NB4 (cell line): ENCODE measurements at regions not wholly inside any gene's neighbourhood (a gene's known extent, or its start where the extent isn't known, plus 50 kb on each side); places are given as distances from the start of the nearest gene placed in this dataset.

Source experiments
- DNase-seq: peaks from one replicate; pipeline ENCODE4 v3.0.0; 2010; ENCODE audit warnings: low read depth
- H3K4me3 ChIP-seq: one replicate; pipeline ENCODE4 v1.5.1; 2011; ENCODE audit warnings: mild to moderate bottlenecking, low read depth, low read length, moderate library complexity
- MYC ChIP-seq: IDR thresholded peaks from 2 replicates; pipeline ENCODE4 v1.6.1; 2011; ENCODE audit warnings: low read depth, low read length
- POLR2A ChIP-seq: IDR thresholded peaks from 2 replicates; pipeline ENCODE4 v1.6.1; 2011; ENCODE audit warnings: mild to moderate bottlenecking; ENCODE audit not compliant: insufficient read length; ENCODE audit errors: extremely low read depth
- TF ChIP-seq, protein P1 (sequence below): IDR thresholded peaks from 2 replicates; pipeline ENCODE4 v1.6.1; 2011; ENCODE audit warnings: low read depth, low read length
- TF ChIP-seq, protein P2 (sequence below): IDR thresholded peaks from one replicate; pipeline ENCODE4 v1.5.1; 2012; ENCODE audit warnings: low read depth, low read length

DNA sequence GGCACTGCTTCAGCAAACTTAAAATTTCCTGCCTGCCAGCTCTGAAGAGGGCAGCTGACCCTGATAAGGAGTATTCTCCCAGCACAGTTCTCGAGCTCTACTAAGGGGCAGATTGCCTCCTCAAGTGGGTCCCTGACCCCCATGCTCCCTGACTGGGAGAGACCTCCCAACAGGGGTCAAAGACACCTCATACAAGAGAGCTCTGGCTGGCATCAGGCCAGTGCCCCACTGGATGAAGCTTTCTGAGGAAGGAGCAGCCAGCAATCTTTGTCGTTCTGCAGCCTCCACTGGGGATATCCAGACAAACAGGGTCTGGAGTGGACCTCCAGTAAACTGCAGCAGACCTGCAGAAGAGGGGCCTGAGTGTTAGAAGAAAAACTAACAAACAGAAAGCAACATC lies 1118.3 kb upstream of the ADGRL3 start:
- TF ChIP-seq POLR2A: no peak
- TF ChIP-seq MYC: no peak
- TF ChIP-seq, protein P1, sequence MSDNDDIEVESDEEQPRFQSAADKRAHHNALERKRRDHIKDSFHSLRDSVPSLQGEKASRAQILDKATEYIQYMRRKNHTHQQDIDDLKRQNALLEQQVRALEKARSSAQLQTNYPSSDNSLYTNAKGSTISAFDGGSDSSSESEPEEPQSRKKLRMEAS: no peak
- TF ChIP-seq, protein P2, sequence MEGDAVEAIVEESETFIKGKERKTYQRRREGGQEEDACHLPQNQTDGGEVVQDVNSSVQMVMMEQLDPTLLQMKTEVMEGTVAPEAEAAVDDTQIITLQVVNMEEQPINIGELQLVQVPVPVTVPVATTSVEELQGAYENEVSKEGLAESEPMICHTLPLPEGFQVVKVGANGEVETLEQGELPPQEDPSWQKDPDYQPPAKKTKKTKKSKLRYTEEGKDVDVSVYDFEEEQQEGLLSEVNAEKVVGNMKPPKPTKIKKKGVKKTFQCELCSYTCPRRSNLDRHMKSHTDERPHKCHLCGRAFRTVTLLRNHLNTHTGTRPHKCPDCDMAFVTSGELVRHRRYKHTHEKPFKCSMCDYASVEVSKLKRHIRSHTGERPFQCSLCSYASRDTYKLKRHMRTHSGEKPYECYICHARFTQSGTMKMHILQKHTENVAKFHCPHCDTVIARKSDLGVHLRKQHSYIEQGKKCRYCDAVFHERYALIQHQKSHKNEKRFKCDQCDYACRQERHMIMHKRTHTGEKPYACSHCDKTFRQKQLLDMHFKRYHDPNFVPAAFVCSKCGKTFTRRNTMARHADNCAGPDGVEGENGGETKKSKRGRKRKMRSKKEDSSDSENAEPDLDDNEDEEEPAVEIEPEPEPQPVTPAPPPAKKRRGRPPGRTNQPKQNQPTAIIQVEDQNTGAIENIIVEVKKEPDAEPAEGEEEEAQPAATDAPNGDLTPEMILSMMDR: no peak
- no peak overlapping the region for H3K4me3 ChIP-seq
- DNase-seq: no peak

DNA sequence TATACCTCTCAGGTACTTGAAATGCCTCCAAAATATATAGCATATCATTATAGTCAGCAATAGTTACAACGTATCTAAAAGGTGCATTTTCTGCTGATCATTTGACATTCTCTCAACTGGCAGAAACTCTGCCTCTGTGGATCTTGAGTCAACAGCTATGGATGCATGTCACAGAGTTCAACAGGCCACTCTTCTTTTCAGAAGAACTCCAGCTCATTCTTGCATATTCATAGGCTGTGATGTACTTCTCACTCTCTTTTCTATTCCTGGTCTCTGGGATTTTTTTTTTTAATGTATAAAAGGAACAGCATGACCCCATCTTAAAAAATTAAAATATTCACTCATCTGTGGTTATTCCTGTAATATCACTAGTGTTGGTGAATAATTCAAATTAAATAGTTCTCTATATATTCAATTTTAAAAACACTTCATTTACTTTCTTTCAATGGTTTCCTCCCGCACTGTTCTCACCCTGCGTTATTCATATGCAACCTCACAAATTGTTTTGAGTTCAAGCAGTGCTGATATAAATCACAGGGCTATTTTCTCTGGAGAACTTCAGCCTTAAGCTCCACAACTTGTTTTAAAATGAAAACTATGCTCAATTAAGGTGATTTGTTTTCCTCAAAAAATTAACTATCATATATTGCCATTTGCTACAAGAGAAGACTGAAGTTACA lies 1111.2 kb upstream of the ADGRL3 start:
- no peak for DNase-seq
- no peak overlapping the region for H3K4me3 ChIP-seq
- TF ChIP-seq, protein P1: no peak
- TF ChIP-seq MYC (no peak), POLR2A (no peak)
- TF ChIP-seq, protein P2: no peak

DNA sequence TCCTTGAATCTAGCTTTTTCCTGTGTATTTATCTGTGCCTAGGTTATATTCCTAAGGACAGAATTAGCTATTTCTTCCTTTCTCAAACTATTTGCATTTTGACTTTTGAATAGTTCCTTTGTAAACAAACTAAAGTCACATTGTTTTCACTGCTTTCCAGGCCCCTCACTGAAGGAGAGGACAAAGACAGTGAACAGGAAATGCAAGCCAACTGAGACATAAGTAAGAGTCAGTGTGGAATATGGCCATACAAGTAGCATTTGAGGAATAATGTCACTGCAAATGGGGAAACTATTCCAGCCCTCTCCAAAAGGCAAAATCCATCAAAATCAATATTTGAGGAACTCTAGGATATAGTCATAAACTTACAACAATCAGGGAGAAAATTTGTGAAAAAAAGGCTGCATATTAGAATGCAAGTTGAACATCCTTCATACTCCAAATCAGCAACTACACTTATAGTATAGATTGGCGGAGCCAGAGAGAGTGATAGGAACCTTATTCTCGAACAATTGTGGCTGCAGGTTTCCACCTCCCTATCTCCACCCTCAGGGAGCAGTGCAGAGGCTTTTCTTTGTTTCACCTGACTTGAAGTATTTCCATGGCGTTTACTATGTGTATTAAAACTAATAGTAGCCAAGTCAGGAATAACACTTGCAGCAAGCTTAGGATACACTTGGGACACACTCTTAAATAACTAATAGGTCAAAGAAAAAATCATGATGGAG lies 1110.4 kb upstream of the ADGRL3 start:
- DNase-seq: no peak
- TF ChIP-seq MYC (no peak), POLR2A (no peak)
- TF ChIP-seq, protein P1: no peak
- TF ChIP-seq, protein P2: no peak
- H3K4me3 ChIP-seq: no peak overlapping the region

DNA sequence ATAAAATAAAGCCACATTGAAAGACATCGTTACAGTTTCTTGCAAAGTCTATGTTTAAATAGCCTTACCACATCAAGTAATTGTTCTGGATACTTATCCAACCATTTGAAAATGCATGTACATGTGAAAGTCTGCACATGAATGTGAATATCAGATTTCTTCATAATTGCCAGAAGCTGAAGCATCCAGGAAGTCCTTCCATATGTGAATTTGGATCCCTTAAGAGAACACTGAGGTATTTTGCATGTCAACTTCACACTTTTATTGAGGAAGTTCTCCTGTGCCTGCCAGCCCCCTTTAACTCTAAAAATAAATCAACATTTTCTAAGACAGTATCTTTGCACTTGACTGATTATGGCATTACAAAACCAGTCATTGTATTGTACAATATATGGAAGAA lies 1103.5 kb upstream of the ADGRL3 start:
- H3K4me3 ChIP-seq: no peak overlapping the region
- DNase-seq: no peak
- TF ChIP-seq, protein P1: no peak
- TF ChIP-seq, protein P2: no peak
- no peak for TF ChIP-seq MYC
- no peak for TF ChIP-seq POLR2A

DNA sequence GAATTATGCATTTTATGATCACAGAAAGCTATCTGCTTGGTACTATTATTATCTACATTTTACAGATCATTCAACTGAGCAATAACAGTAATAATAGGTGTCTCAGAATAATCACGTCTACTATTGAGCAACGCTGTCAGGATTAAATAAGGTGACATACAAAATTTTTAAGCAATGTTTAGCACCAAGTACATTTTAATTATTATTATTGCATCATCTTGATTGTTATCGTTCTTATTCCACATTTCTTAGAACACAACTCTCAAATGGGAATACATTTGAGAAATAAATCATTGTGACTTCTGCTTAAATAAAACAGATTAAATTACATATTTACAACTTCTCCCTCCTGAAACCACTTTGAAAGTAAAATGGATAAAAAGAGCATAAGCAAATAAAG lies 1083.5 kb upstream of the ADGRL3 start:
- H3K4me3 ChIP-seq: no peak overlapping the region
- TF ChIP-seq, protein P1: no peak
- no peak for TF ChIP-seq POLR2A
- TF ChIP-seq, protein P2: no peak
- TF ChIP-seq MYC: no peak
- no peak for DNase-seq
